ENCODE measurements at regions not wholly inside any gene's neighbourhood (a gene's known extent, or its start where the extent isn't known, plus 50 kb on each side); places are given as distances from the start of the nearest gene placed in this dataset.

GRCh38 chr15:93347986-93348385 is 259.0 kb upstream of the RGMA start:
- TF ChIP-seq, protein P1, sequence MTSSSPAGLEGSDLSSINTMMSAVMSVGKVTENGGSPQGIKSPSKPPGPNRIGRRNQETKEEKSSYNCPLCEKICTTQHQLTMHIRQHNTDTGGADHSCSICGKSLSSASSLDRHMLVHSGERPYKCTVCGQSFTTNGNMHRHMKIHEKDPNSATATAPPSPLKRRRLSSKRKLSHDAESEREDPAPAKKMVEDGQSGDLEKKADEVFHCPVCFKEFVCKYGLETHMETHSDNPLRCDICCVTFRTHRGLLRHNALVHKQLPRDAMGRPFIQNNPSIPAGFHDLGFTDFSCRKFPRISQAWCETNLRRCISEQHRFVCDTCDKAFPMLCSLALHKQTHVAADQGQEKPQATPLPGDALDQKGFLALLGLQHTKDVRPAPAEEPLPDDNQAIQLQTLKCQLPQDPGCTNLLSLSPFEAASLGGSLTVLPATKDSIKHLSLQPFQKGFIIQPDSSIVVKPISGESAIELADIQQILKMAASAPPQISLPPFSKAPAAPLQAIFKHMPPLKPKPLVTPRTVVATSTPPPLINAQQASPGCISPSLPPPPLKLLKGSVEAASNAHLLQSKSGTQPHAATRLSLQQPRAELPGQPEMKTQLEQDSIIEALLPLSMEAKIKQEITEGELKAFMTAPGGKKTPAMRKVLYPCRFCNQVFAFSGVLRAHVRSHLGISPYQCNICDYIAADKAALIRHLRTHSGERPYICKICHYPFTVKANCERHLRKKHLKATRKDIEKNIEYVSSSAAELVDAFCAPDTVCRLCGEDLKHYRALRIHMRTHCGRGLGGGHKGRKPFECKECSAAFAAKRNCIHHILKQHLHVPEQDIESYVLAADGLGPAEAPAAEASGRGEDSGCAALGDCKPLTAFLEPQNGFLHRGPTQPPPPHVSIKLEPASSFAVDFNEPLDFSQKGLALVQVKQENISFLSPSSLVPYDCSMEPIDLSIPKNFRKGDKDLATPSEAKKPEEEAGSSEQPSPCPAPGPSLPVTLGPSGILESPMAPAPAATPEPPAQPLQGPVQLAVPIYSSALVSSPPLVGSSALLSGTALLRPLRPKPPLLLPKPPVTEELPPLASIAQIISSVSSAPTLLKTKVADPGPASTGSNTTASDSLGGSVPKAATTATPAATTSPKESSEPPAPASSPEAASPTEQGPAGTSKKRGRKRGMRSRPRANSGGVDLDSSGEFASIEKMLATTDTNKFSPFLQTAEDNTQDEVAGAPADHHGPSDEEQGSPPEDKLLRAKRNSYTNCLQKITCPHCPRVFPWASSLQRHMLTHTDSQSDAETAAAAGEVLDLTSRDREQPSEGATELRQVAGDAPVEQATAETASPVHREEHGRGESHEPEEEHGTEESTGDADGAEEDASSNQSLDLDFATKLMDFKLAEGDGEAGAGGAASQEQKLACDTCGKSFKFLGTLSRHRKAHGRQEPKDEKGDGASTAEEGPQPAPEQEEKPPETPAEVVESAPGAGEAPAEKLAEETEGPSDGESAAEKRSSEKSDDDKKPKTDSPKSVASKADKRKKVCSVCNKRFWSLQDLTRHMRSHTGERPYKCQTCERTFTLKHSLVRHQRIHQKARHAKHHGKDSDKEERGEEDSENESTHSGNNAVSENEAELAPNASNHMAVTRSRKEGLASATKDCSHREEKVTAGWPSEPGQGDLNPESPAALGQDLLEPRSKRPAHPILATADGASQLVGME (CRISPR knock-in tag; IDR thresholded peaks at IDR 0.05) = no peak
- no peak for TF ChIP-seq RBM22 (IDR thresholded peaks at IDR 0.05; ENCODE audit: low read depth, low read length, poor library complexity, severe bottlenecking)
- TF ChIP-seq ZC3H4 (CRISPR knock-in tag; IDR thresholded peaks at IDR 0.05; ENCODE audit: borderline replicate concordance) = no peak
- no peak for TF ChIP-seq NFE2 (IDR thresholded peaks at IDR 0.05; ENCODE audit: low read depth)
- no peak for TF ChIP-seq USF2 (CRISPR knock-in tag; IDR thresholded peaks at IDR 0.05)
- no peak for TF ChIP-seq ATF7 (IDR thresholded peaks at IDR 0.05)

Data from K562 (cell line).